ENCODE measurements at regions not wholly inside any gene's neighbourhood (a gene's known extent, or its start where the extent isn't known, plus 50 kb on each side); places are given as distances from the start of the nearest gene placed in this dataset.

DNA sequence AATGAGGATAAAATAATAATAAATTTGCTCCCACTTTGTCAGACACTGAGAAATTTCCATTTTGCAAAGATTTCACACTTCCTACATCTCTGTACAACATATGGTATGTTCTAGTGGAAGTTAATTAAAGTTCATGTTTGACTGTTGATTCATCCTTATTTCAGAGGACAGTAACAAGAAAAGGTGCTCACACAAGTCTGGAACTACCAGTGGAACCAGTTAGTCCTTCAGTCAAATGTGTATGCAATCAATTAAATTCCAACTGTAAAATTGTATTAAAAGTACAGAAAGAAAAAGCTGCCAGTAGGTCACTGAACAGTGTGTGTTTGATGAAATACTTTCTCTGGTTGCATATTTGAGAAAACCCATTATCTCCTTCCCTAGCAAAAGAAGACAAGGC lies 496.0 kb upstream of the PKN2 start:
- TF ChIP-seq, protein P1, sequence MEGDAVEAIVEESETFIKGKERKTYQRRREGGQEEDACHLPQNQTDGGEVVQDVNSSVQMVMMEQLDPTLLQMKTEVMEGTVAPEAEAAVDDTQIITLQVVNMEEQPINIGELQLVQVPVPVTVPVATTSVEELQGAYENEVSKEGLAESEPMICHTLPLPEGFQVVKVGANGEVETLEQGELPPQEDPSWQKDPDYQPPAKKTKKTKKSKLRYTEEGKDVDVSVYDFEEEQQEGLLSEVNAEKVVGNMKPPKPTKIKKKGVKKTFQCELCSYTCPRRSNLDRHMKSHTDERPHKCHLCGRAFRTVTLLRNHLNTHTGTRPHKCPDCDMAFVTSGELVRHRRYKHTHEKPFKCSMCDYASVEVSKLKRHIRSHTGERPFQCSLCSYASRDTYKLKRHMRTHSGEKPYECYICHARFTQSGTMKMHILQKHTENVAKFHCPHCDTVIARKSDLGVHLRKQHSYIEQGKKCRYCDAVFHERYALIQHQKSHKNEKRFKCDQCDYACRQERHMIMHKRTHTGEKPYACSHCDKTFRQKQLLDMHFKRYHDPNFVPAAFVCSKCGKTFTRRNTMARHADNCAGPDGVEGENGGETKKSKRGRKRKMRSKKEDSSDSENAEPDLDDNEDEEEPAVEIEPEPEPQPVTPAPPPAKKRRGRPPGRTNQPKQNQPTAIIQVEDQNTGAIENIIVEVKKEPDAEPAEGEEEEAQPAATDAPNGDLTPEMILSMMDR (IDR thresholded peaks at IDR 0.05 in 8 of 11, conservative IDR thresholded peaks at IDR 0.05 in 3 of 11), result no peak
- no peak for TF ChIP-seq POLR2A (IDR thresholded peaks at IDR 0.05)
